GM19239 (cell line): ENCODE measurements at regions not wholly inside any gene's neighbourhood (a gene's known extent, or its start where the extent isn't known, plus 50 kb on each side); places are given as distances from the start of the nearest gene placed in this dataset.
A peak's percentile ranks its signal among the peaks of the same experiment; 100 is the strongest.

Experiments used
- DNase-seq: peaks from one replicate; pipeline ENCODE4 v3.0.0; 2011; ENCODE audit warnings: low spot score; ENCODE audit not compliant: insufficient read length
- FAIRE-seq: peaks from 2 replicates; lab custom pipeline; 2011; peaks lifted over from hg19 to GRCh38; lab: Jason Lieb, UNC

DNA sequence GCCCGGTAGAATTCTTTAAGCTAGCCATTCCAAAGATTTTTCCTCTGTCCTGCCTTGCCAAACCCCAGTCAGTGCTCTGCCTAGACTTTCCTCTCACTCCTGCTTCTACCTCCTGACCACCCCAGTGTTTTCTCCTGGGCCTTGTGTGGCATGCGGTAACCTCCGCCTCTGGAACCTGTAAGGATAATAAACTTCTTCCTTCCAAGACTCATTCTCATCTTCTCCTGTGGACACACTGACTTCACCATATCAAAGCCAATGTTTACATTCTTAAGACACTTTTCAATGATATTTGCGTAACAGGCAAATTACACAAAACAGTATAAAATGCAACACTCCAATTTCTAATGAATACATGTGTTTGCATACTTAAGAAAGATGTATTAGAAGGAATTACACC is 354.6 kb downstream of the RNF144B start:
- DNase-seq (no peak), FAIRE-seq (no peak)

GRCh38 chr6:18742406-18742805 is 355.3 kb downstream of the RNF144B start:
- DNase-seq, result no peak

DNA sequence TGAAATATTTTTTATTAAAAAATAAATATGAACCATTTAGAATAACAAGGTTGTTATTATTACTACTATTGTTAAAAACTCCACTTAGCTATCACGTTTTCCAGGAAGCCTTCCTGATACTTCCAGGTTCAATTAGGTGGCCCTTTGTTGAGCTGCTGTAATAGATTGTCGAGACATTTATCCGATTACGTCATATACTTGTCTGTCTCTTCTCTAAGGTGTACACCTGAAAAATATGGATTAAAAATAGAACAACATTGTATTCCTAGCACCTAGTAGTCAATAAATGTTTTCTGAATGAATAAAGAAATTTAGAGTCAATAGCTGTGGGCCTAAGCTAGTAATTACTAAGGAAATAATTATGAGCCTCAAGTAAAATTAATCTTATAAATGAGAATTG is 359.6 kb downstream of the RNF144B start:
- no peak for FAIRE-seq
- no peak for DNase-seq

More at GRCh38 chr6:18742406-18742805, 355.3 kb downstream of the RNF144B start:
- FAIRE-seq, result no peak

GRCh38 chr6:18748314-18748713 is 361.2 kb downstream of the RNF144B start:
- no peak for DNase-seq
- FAIRE-seq, result no peak

DNA sequence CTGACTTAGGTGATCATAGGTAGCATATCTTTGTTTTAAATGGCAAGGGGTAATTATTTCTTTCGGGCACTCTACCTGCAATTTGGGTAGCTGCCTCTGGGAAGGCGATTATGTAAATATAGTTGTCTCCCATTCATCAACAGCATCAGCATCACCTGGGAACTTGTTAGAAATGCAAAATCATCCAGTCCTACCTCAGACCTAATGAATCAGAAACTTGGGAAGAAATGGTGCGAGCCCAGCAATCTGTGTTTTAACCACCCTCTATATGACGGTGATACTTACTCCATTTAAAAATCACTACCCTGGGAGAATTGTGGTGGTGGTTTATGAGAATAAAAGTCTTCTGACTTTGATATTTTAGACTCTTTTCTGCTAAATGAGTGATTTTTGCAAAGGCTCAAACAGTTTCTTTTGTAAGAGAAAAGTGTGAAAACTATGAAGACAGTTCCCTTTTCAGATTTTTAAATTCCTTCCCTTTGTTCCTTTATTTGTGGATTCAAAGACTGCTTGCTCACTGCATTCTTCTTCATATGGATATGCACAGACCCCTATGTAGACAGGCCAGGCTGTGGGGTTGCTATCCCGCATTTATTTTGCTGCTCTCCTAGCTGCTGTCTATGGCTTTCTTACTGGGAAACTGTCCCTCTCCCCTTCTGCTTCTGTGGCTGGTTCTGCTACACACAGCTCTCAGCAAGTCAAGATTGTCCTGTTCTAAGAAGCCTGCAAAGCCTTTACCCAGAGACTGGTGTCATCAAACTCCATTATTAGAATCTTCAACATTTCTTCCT is 365.3 kb downstream of the RNF144B start:
- FAIRE-seq (no peak), DNase-seq (no peak)

GRCh38 chr6:18753076-18753475 is 365.9 kb downstream of the RNF144B start:
- FAIRE-seq (no peak), DNase-seq (no peak)

DNA sequence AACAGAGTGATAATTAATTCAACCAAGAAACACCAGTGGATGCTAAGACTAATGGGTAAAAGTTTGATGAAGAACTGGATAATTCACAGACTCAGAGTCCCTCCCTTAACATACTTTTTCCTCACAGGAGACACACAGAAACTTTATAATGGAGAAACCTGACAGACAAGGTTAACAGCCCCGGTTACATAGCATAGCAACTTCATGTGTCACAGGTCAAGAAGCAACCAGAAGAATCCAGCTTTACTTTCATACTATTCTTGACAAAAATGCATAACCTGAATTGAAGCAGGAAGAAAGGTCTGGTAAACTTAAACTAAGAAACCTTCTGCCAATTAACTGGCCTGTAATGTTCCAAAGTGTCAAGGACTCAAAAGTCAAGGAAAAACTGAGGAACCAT is 375.9 kb downstream of the RNF144B start:
- no peak for FAIRE-seq

DNA sequence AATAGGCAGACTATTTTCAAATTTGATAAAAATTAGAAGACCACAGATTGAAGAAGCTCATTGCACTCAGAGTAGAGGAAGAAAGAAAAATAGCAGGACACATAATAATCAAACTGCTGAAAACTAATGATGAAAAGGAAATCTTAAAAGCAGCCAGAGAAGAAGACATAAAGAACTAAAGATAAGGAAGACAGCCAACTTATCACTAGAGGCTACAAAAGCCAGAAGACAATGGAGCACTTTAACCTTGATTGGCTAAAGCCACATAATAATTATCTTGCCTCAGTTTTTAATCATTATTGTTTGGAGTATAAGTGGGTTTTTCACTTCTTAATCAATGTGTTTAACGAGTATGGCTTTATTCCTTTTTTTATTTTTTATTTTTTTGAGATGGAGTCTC is 397.6 kb downstream of the RNF144B start:
- FAIRE-seq (peak; percentile 47), DNase-seq (no peak)

More for the DNA sequence above, 375.9 kb downstream of the RNF144B start:
- no peak for DNase-seq

GRCh38 chr6:18785810-18786490 is 398.8 kb downstream of the RNF144B start:
- DNase-seq, result no peak
- FAIRE-seq, result no peak

DNA sequence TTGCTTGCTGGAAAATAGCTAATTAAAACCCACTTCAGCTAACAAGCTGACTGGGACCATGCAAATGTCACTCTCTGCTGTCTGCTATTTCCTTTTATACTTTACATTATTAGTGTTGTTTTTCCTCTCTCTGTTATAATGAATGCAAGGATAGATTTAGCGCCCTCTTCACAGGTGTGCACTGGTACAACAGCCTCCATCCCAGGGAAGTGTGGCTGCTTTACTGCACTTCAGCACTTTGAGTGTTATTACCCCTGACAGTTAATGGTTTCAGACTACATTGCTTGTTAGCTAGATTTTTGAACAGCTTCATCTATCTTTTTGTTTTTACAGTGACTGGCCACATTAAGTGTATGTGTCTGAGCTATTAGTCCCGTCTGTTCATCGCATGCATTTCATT is 405.7 kb downstream of the RNF144B start:
- no peak for FAIRE-seq
- DNase-seq, result no peak

DNA sequence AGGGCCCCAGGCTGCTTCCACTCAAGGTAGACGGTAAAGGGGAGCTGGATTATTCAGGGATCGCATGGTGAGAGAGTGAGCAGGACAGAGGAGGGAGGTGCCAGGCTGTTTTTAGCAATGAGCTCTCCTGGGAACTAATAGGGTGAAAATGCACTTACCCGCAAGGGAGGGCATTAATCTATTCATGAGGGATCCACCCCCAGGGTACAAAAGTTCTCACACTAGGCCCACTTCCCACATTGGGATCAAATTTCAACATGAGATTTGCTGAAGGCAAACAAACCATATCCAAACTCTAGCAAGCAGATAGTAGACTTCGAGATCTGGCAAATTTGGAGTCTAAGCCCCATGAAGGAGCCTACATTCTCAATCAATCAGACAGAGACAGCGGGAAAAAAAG is 408.6 kb downstream of the RNF144B start:
- FAIRE-seq (no peak), DNase-seq (no peak)

DNA sequence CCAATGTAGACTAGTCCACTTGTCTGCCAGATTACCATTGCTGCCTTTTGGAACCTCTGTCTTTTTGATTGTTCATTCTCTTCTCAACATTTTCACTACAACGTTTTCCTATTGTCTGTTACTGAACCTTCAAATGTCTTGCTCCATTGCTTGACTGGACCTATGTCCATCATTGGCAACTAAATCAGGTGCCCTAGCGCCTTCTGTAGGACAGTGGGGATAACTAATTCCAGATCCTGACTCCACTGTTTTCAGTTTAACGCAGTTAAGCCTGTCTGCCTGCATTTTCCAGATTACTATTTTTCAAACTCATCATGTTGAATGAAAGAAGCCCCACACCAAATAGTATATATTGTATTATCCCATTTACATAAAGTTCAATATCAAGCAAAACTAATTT is 433.6 kb downstream of the RNF144B start:
- DNase-seq, result no peak
- FAIRE-seq, result no peak

- DNase-seq (no peak), FAIRE-seq (no peak)
Observed at GRCh38 chr6:18823782-18824386, 436.7 kb downstream of the RNF144B start.

DNA sequence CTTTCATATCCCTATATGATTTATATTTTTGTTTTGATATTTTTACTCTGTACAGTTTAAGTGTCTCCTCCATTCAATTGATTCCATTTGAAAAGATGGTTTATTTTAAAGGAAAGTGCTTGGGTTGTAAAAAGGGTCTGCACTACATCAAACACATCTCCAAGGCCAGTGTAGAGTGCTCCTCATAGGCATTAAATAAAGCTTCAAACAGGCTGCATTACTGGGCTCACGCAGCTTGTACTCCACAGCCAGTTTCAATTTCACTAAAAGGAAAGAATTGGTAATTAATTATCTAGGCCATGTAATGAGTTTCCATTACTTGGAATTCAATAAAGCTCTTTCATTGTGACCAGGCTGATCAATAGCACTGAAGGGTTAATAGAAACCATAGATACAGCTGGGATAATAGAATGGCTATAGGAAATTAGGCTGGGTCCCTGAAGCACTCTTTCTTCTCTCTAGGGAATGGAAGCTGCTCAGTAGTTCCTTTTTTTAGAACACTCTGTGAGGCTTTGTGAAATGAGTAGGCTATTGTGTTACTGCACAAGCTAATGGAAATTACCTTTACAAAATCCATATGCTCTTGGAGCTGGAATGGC is 442.2 kb downstream of the RNF144B start:
- no peak for DNase-seq
- FAIRE-seq, result no peak

GRCh38 chr6:18835976-18836375 is 448.8 kb downstream of the RNF144B start:
- no peak for FAIRE-seq
- no peak for DNase-seq

DNA sequence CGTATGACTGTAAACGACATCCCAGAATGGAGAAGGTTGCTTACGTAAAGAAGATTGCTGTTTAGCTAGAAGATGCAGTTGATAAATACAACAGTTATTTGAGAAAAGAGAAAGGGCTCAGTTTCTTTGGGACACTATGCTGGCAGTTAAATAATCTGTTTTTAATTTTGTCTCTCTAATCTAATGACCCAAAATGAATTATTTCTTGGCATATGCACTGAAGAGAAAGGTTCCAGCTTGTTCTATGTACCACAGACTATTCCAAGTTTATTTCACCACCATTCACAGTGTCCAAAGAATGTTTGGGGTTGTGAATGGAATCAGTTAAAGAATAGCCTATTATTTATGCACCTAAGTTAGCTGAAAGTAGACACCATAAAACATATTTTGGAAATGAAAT is 449.9 kb downstream of the RNF144B start:
- DNase-seq (no peak), FAIRE-seq (no peak)

GRCh38 chr6:18842534-18842933 is 455.4 kb downstream of the RNF144B start:
- FAIRE-seq (no peak), DNase-seq (no peak)

DNA sequence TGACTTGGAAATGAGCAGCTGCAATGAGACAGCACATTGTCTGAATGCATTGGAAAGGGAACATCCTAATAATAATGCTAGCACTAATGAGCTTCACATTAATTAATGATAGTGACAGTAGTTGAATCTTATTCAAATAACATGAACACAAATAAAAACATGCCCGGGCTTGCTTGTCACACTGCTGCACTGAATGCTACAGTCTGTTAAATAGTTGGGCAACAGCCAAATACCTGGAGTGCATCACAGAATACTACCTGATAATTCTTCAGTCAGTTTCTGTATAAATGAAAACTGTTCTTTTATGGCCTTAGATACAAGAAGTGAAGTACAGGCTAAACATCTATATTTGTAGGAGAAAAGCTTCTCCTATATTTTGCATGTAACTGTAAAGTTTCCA is 458.7 kb downstream of the RNF144B start:
- DNase-seq (no peak), FAIRE-seq (no peak)

DNA sequence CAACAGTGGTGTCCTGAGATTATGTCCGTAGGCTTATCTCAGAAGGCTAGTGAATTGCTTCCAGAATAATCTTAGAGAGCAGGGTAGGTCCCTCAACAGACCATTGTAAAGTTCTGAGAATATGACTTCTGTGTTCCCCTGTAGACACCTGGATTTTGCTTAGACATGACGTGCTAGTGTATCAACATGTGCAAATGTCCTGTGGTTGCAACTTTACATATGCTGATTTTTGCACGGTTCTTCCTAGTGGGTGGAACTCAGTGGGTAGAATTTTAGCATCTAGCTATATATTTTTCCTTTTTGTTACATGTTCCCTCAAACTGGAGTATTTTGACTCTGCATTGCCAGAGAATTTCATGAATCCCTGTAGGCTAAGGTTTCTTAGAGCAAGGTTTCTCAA is 459.2 kb downstream of the RNF144B start:
- FAIRE-seq (no peak), DNase-seq (no peak)

DNA sequence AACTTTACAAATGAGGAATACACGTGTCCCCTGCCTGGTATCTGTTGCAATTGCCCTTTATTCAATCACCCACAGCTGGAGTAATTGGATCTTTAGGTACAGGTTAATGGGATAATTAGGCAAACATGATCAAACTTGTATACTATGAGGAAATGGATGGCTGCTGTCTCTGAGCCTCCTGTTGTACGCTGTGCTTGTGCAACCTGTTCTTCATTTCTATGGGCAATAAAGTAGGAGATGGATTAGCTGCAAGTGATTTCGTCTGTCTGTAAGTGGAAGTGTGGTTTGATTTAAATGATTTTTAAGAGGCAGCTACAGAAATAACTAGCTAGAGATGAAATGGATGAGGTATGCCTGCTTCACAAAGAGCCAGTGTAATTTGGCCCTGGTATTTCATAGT is 474.1 kb downstream of the RNF144B start:
- FAIRE-seq (no peak), DNase-seq (no peak)

GRCh38 chr6:18883268-18883667 is 496.1 kb downstream of the RNF144B start:
- FAIRE-seq, result no peak
- DNase-seq, result no peak
